Natural killer cell (primary cell): ENCODE measurements at regions not wholly inside any gene's neighbourhood (a gene's known extent, or its start where the extent isn't known, plus 50 kb on each side); places are given as distances from the start of the nearest gene placed in this dataset.

Experiments
- ATAC-seq, 3 donors: fragments of 150-1000 bp in 2 of 3; fragments of 200-7000 bp in 1 of 3; cut with Tn5 transposase; 1 replicate in 1 of 3; 2 replicates in 2 of 3; pipeline ENCODE4 v1.10.0; 2021; ENCODE audit warnings: mild to moderate bottlenecking in 2 of 3, moderate library complexity in 2 of 3
- DNase-seq, 2 donors: peaks; one replicate each; pipeline versions ENCODE4 v3.0.0 to v3.0.0-alpha.2; 2013 to 2021; ENCODE audit warnings: mixed read lengths in 1 of 2
- H3K27ac ChIP-seq: one replicate; pipeline ENCODE4 v1.5.1; 2013; ENCODE audit warnings: mild to moderate bottlenecking, low read length
- H3K27me3 ChIP-seq: one replicate; pipeline ENCODE4 v1.6.1; 2013; ENCODE audit warnings: low read length; ENCODE audit not compliant: control insufficient read depth, insufficient read depth
- H3K36me3 ChIP-seq: one replicate; pipeline ENCODE4 v1.6.1; 2013; ENCODE audit warnings: low read length; ENCODE audit not compliant: control insufficient read depth, insufficient read depth
- H3K4me1 ChIP-seq: one replicate; pipeline ENCODE4 v1.6.1; 2013; ENCODE audit warnings: low read length; ENCODE audit not compliant: control insufficient read depth, insufficient read depth
- H3K4me3 ChIP-seq: one replicate; pipeline ENCODE4 v1.5.1; 2013; ENCODE audit warnings: low read length
- H3K9me3 ChIP-seq: one replicate; pipeline ENCODE4 v1.6.1; 2013; ENCODE audit warnings: low read length; ENCODE audit not compliant: control insufficient read depth, insufficient read depth
- H3K27ac Mint-ChIP-seq, 2 donors: one replicate each; pipeline ENCODE4 v1.8.0; 2022; ENCODE audit warnings: mild to moderate bottlenecking in 2 of 2, mixed read lengths in 2 of 2, moderate library complexity in 1 of 2
- H3K27me3 Mint-ChIP-seq, 2 donors: one replicate each; pipeline ENCODE4 v1.8.0; 2022; ENCODE audit warnings: low read depth in 2 of 2, mixed read lengths in 2 of 2
- H3K36me3 Mint-ChIP-seq: one replicate; pipeline ENCODE4 v1.8.0; 2022; ENCODE audit warnings: mixed read lengths
- H3K4me1 Mint-ChIP-seq, 2 donors: one replicate each; pipeline ENCODE4 v1.8.0; 2022; ENCODE audit warnings: mixed read lengths in 2 of 2
- H3K4me3 Mint-ChIP-seq: one replicate; pipeline ENCODE4 v1.8.0; 2022; ENCODE audit warnings: mild to moderate bottlenecking, moderate library complexity, mixed read lengths
- H3K9me3 Mint-ChIP-seq, 2 donors: one replicate each; pipeline ENCODE4 v1.8.0; 2022; ENCODE audit warnings: mixed read lengths in 2 of 2
- CTCF ChIP-seq: fragments of 200-600 bp; IDR thresholded peaks from one replicate; pipeline ENCODE4 v1.8.0; 2022; ENCODE audit warnings: antibody characterized with exemption
- WGBS: methylation state at CpG from one replicate; pipeline ENCODE4 v1.1.7; 2013; ENCODE audit warnings: missing lambda C conversion rate; ENCODE audit not compliant: insufficient coverage; 5-methylcytosine and 5-hydroxymethylcytosine counted together
- intact Hi-C: fragments of 100-400 bp; cut with micrococcal nuclease; formaldehyde crosslinking; loops from one replicate; pipeline ENCODE4 v1.14.2; 2022

- no peak overlapping the region for H3K27ac ChIP-seq
- Mint-ChIP-seq H3K4me1 (no peaks in the 10 kb centered on the region), H3K4me3 (no peak overlapping the region), H3K27ac (no peak overlapping the region), H3K9me3 (peaks cover 5% of the 10 kb centered on the region in 2 donors), H3K36me3 (no peaks in the 10 kb centered on the region), H3K27me3 (no peaks in the 10 kb centered on the region)
- no peaks in the 10 kb centered on the region for H3K9me3 ChIP-seq
- H3K27me3 ChIP-seq = no peaks in the 10 kb centered on the region
- no peak overlapping the region for H3K4me3 ChIP-seq
- no peaks in the 10 kb centered on the region for H3K4me1 ChIP-seq
- intact Hi-C loops = no loop called here
- WGBS = no CpG with 5 or more reads among the region's 1 CpG
- TF ChIP-seq CTCF = no peak
- DNase-seq (no peak), ATAC-seq (no peak)
- H3K36me3 ChIP-seq = no peaks in the 10 kb centered on the region
Measured at GRCh38 chr20:11296221-11296620, 621.5 kb upstream of the BTBD3 start.

GRCh38 chr20:11296951-11297350 lies 620.7 kb upstream of the BTBD3 start:
- Histone ChIP-seq H3K9me3 (no peaks in the 10 kb centered on the region), H3K27ac (no peak overlapping the region), H3K4me1 (no peaks in the 10 kb centered on the region), H3K36me3 (no peaks in the 10 kb centered on the region), H3K4me3 (no peak overlapping the region), H3K27me3 (no peaks in the 10 kb centered on the region)
- H3K27me3 Mint-ChIP-seq = no peaks in the 10 kb centered on the region
- H3K27ac Mint-ChIP-seq = no peak overlapping the region
- TF ChIP-seq CTCF = no peak
- intact Hi-C loops = no loop called here
- no peaks in the 10 kb centered on the region for H3K4me1 Mint-ChIP-seq
- H3K9me3 Mint-ChIP-seq = peaks cover 5% of the 10 kb centered on the region in 2 donors
- H3K4me3 Mint-ChIP-seq = no peak overlapping the region
- no peaks in the 10 kb centered on the region for H3K36me3 Mint-ChIP-seq
- no peak for ATAC-seq
- no peak for DNase-seq

- Mint-ChIP-seq H3K36me3 (no peaks in the 10 kb centered on the region), H3K4me1 (no peaks in the 10 kb centered on the region), H3K27ac (no peak overlapping the region), H3K27me3 (no peaks in the 10 kb centered on the region), H3K4me3 (no peak overlapping the region), H3K9me3 (peaks cover 0 to 2% of the 10 kb centered on the region in 2 donors)
- no peaks in the 10 kb centered on the region for H3K9me3 ChIP-seq
- no peaks in the 10 kb centered on the region for H3K36me3 ChIP-seq
- intact Hi-C loops = no loop called here
- WGBS = 90% methylated on average over 10 of the region's 10 CpGs
- H3K4me3 ChIP-seq = no peak overlapping the region
- no peak for TF ChIP-seq CTCF
- no peaks in the 10 kb centered on the region for H3K4me1 ChIP-seq
- ATAC-seq (no peak), DNase-seq (no peak)
- no peaks in the 10 kb centered on the region for H3K27me3 ChIP-seq
- no peak overlapping the region for H3K27ac ChIP-seq
Measured at GRCh38 chr20:11301699-11302098, 616.0 kb upstream of the BTBD3 start.

- ATAC-seq (no peak), DNase-seq (no peak)
- no peaks in the 10 kb centered on the region for H3K27me3 Mint-ChIP-seq
- H3K27me3 ChIP-seq = no peaks in the 10 kb centered on the region
- 90% methylated on average over 3 of the region's 3 CpGs for WGBS
- H3K36me3 ChIP-seq = no peaks in the 10 kb centered on the region
- no peaks in the 10 kb centered on the region for H3K4me1 ChIP-seq
- no peaks in the 10 kb centered on the region for H3K4me1 Mint-ChIP-seq
- no peak overlapping the region for H3K4me3 ChIP-seq
- intact Hi-C loops = no loop called here
- no peaks in the 10 kb centered on the region for H3K36me3 Mint-ChIP-seq
- H3K27ac ChIP-seq = no peak overlapping the region
- no peak overlapping the region for H3K27ac Mint-ChIP-seq
- H3K9me3 Mint-ChIP-seq = peaks cover 2 to 3% of the 10 kb centered on the region in 2 donors
- H3K9me3 ChIP-seq = no peaks in the 10 kb centered on the region
- H3K4me3 Mint-ChIP-seq = no peak overlapping the region
- no peak for TF ChIP-seq CTCF
Measured at GRCh38 chr20:11302436-11302835, 615.3 kb upstream of the BTBD3 start.
